ENCODE measurements at regions not wholly inside any gene's neighbourhood (a gene's known extent, or its start where the extent isn't known, plus 50 kb on each side); places are given as distances from the start of the nearest gene placed in this dataset.
A peak's percentile ranks its signal among the peaks of the same experiment; 100 is the strongest.

DNA sequence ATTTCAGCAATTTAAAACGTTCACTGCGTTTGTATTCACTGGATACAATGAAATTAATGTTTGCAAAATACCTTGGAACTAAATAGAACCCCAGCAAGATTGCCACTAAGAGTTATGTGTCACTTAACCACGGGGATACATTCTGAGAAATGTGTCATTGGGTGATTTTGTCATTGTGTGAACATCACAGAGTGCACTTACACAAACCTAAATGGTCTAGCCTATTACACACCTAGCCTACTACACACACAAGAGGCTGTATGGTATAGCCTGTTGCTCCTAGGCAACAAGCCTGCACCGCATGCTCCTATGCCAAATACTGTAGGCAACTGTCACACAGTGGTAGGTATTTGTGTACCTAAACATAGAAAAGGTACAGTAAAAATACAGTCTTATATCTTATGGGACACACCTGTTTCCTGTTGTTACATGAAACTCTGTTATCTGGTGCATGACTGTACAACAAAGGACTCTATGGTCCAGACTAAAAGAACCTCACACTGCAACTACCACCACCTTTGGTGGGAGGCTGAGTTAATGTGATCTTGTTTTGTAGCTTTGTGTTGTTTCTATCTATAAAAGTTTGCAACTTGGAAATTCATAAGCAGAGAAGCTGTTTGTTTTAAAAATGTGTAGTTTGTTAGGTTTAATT, 92.2 kb upstream of the NTRK3 start:
- H3K4me3 ChIP-seq (ENCODE audit: low read depth, low read length): no peak overlapping the region
- TF ChIP-seq, protein P1, sequence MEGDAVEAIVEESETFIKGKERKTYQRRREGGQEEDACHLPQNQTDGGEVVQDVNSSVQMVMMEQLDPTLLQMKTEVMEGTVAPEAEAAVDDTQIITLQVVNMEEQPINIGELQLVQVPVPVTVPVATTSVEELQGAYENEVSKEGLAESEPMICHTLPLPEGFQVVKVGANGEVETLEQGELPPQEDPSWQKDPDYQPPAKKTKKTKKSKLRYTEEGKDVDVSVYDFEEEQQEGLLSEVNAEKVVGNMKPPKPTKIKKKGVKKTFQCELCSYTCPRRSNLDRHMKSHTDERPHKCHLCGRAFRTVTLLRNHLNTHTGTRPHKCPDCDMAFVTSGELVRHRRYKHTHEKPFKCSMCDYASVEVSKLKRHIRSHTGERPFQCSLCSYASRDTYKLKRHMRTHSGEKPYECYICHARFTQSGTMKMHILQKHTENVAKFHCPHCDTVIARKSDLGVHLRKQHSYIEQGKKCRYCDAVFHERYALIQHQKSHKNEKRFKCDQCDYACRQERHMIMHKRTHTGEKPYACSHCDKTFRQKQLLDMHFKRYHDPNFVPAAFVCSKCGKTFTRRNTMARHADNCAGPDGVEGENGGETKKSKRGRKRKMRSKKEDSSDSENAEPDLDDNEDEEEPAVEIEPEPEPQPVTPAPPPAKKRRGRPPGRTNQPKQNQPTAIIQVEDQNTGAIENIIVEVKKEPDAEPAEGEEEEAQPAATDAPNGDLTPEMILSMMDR (conservative IDR thresholded peaks at IDR 0.05; ENCODE audit: low read depth, low read length): no peak
- DNase-seq (ENCODE audit: low read depth): no peak

DNA sequence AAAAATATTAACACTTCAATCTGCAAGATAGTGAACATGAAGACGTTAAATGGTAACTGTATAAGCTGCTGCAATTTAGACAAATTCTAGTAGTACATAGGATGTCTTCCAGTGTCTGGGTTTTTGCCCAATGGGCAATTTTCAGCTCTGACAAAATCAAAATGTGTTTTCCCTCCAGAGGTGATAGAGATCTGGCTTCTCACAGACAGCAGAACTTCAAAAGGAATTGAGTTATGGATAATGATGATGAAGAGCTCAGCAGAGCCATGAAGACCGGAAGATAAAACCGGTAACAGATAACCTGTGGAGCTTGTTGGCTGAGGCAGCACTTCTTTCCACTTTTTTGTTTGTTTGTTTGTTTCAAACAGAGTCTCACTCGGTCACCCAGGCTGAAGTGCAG, 89.4 kb upstream of the NTRK3 start:
- no peak overlapping the region for H3K4me3 ChIP-seq (ENCODE audit: low read depth, low read length)
- TF ChIP-seq, protein P1 (conservative IDR thresholded peaks at IDR 0.05; ENCODE audit: low read depth, low read length): no peak
- DNase-seq (ENCODE audit: low read depth): no peak

DNA sequence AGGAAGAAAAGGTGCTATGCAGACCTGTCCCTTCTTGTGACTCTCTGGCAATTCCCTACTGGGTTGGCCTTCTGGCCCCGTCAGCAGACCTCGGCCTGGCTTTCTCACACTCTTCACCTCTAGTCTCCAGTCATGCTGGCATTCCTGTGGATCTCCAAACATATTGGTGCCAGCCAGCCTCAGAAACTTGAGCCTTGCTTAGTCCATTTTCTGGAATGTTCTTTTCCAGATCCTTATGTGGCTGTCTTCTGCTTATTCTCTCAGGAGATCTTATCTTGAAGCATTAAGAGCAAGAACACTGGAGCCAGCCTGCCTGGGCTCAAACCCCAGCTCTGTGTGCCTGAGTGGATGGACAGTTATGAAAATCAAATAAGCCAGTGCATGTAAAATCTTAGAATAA, 88.2 kb upstream of the NTRK3 start:
- DNase-seq (ENCODE audit: low read depth): no peak
- TF ChIP-seq, protein P1 (conservative IDR thresholded peaks at IDR 0.05; ENCODE audit: low read depth, low read length): no peak

DNA sequence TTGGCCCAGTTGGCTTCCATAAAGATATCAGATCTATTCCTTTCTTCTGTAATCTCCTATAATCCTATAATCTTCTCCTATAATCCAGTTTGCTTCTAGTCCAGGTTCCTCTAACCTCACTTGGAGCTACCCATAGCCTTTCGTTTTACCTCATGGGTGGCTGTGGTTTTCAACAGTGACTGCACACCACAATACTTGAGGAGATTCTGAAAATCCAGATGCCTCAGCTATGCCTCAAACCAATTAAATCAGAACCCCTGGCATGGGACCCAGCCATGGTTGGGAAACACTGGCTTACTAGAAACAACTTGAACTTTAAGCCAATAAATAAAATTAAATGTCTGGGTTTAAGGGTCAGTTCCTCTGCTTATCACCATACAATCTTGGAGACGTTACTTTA, 86.1 kb upstream of the NTRK3 start:
- TF ChIP-seq, protein P1 (conservative IDR thresholded peaks at IDR 0.05; ENCODE audit: low read depth, low read length): no peak
- DNase-seq (ENCODE audit: low read depth): no peak

More for the DNA sequence above, 88.2 kb upstream of the NTRK3 start:
- H3K4me3 ChIP-seq (ENCODE audit: low read depth, low read length): no peak overlapping the region

DNA sequence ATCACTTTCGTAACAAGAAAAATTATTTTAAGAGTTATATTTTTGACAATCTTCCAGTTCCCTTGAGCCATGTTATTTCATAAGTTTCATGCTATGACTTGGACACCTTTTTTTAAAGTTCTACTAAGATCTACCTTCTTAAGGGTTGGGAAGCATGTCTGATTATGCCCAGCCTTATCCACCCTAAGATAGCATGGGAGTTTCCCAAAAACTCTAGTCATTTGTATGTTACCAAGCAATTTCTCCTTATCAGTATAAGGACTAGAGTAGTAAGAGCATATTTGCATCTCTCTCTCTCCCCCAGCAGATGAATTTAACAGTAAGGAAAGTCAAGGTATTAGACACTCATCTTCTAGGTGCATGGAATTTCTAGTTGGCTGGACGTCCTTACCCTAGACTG, 85.1 kb upstream of the NTRK3 start:
- no peak overlapping the region for H3K4me3 ChIP-seq (ENCODE audit: low read depth, low read length)
- TF ChIP-seq, protein P1 (conservative IDR thresholded peaks at IDR 0.05; ENCODE audit: low read depth, low read length): no peak
- no peak for DNase-seq (ENCODE audit: low read depth)

More for the DNA sequence above, 86.1 kb upstream of the NTRK3 start:
- H3K4me3 ChIP-seq (ENCODE audit: low read depth, low read length): no peak overlapping the region

DNA sequence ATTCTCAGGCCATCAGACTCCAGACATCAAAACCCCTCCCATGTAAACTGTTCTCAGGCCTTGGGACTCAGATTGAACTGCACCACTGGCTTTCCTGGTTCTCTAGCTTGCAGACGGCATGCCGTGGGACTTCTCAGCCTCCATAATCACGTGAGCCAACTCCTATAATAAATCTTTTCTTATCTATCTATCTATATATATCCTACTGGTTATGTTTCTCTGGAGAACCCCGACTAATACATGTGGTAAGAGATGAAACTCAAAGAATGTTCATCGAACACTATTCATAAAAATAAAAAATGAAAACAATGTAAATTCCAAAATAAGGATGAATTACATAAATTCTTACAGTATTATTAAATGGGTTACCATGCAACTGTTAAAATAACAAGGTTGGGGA, 84.5 kb upstream of the NTRK3 start:
- TF ChIP-seq, protein P1 (conservative IDR thresholded peaks at IDR 0.05; ENCODE audit: low read depth, low read length): no peak
- DNase-seq (ENCODE audit: low read depth): no peak
- H3K4me3 ChIP-seq (ENCODE audit: low read depth, low read length): no peak overlapping the region

DNA sequence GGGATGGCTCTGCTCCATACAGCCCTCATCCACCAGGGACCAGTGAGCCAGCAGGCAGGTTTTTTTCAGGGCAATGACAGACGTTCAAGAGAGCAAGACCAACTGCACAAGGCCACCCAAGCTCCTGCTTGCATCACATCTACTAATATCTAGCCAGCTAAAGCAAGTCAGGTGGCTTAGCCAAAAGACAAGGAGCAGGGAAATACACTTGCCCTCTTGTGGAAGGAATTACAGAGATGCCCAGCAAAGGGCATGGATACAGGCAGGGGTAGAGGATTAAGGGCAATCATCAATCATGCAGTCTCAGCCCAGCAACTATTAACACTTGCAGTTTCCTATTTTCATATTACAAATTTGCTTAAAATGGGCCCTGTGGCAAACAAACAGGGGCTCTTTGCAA, 81.5 kb upstream of the NTRK3 start:
- H3K4me3 ChIP-seq (ENCODE audit: low read depth, low read length): no peak overlapping the region
- DNase-seq (ENCODE audit: low read depth): no peak
- TF ChIP-seq, protein P1 (conservative IDR thresholded peaks at IDR 0.05; ENCODE audit: low read depth, low read length): peak; percentile 34
